ENCODE measurements at regions not wholly inside any gene's neighbourhood (a gene's known extent, or its start where the extent isn't known, plus 50 kb on each side); places are given as distances from the start of the nearest gene placed in this dataset.

- H3K4me1 ChIP-seq = no peaks in the 10 kb centered on the region
- no peak overlapping the region for H3K4me3 ChIP-seq
- H3K27me3 ChIP-seq = no peaks in the 10 kb centered on the region
- H3K36me3 ChIP-seq = no peaks in the 10 kb centered on the region
- H3K27ac ChIP-seq = no peak overlapping the region
- TF ChIP-seq, protein P1, sequence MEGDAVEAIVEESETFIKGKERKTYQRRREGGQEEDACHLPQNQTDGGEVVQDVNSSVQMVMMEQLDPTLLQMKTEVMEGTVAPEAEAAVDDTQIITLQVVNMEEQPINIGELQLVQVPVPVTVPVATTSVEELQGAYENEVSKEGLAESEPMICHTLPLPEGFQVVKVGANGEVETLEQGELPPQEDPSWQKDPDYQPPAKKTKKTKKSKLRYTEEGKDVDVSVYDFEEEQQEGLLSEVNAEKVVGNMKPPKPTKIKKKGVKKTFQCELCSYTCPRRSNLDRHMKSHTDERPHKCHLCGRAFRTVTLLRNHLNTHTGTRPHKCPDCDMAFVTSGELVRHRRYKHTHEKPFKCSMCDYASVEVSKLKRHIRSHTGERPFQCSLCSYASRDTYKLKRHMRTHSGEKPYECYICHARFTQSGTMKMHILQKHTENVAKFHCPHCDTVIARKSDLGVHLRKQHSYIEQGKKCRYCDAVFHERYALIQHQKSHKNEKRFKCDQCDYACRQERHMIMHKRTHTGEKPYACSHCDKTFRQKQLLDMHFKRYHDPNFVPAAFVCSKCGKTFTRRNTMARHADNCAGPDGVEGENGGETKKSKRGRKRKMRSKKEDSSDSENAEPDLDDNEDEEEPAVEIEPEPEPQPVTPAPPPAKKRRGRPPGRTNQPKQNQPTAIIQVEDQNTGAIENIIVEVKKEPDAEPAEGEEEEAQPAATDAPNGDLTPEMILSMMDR (IDR thresholded peaks at IDR 0.05) = no peak
- H3K9me3 ChIP-seq = no peaks in the 10 kb centered on the region
- no peak for DNase-seq (ENCODE audit: low spot score)
Measured at GRCh38 chr9:106062250-106062649, 367.9 kb downstream of the TMEM38B start.

- H3K36me3 ChIP-seq = no peaks in the 10 kb centered on the region
- TF ChIP-seq, protein P1 (IDR thresholded peaks at IDR 0.05) = no peak
- no peak overlapping the region for H3K4me3 ChIP-seq
- H3K9me3 ChIP-seq = no peaks in the 10 kb centered on the region
- DNase-seq (ENCODE audit: low spot score) = no peak
- no peaks in the 10 kb centered on the region for H3K27me3 ChIP-seq
- H3K27ac ChIP-seq = no peak overlapping the region
- H3K4me1 ChIP-seq = no peaks in the 10 kb centered on the region
Measured at GRCh38 chr9:106065136-106065535, 370.8 kb downstream of the TMEM38B start.

DNA sequence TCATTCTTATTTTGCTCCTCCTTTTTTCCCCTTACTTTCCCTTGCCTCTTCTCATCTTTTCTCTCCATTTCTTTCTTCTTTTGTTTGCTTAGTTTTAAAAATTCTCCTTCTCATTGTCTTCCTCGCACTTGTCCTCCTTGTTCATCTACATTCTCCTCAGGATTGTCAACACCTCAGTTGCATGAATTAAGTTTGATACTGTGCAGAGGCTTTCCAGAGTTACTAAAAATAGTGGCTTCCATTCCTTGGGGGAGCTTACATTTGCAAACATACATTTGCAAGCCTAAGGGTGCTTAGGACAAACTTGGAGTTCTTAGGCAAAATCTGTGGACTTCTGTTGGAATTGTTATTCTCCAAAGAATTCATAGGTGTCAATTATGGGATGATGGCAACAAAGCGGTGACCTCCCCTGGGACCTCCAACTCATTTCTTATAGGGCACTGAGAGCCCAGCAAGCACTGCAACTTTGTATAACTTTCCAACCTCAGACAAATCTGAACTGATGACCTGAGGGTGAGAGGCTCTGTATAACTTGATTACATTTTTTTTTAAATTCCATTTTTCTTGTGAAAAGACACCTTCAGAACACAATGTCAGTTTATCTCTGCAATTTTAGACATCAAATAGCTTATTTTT is 371.4 kb downstream of the TMEM38B start:
- Histone ChIP-seq H3K9me3 (no peaks in the 10 kb centered on the region), H3K4me3 (no peak overlapping the region), H3K4me1 (no peaks in the 10 kb centered on the region), H3K27me3 (no peaks in the 10 kb centered on the region), H3K27ac (no peak overlapping the region), H3K36me3 (no peaks in the 10 kb centered on the region)
- TF ChIP-seq, protein P1 (IDR thresholded peaks at IDR 0.05) = no peak
- DNase-seq (ENCODE audit: low spot score) = no peak

- TF ChIP-seq, protein P1 (IDR thresholded peaks at IDR 0.05) = no peak
- no peaks in the 10 kb centered on the region for H3K4me1 ChIP-seq
Measured at GRCh38 chr9:106066940-106067524, 372.7 kb downstream of the TMEM38B start.

DNA sequence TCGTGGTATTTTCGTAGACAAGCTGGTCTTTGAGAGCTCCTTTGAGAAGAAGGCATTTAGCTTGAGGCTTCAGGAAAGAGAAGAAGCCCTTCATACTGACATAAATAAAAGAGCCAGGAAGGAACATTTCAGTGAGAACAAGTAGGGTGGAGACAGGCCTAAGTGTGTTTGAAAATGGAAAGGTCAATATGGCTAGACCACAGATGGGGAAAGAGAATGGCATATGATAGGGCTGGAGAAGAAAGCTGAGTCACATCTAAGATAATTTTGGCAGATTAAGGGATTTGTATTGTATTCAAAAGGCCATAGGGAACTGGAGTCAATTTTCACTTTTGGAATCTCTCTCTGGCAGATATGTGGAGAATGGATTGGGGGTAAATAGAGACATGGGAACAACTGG is 374.9 kb downstream of the TMEM38B start:
- Histone ChIP-seq H3K9me3 (no peaks in the 10 kb centered on the region), H3K27ac (no peak overlapping the region), H3K36me3 (no peaks in the 10 kb centered on the region), H3K27me3 (no peaks in the 10 kb centered on the region), H3K4me1 (no peaks in the 10 kb centered on the region), H3K4me3 (no peak overlapping the region)
- TF ChIP-seq, protein P1 (IDR thresholded peaks at IDR 0.05) = no peak
- DNase-seq (ENCODE audit: low spot score) = no peak

More at GRCh38 chr9:106066940-106067524, 372.7 kb downstream of the TMEM38B start:
- Histone ChIP-seq H3K27ac (no peak overlapping the region), H3K27me3 (no peaks in the 10 kb centered on the region), H3K9me3 (no peaks in the 10 kb centered on the region), H3K4me3 (no peak overlapping the region), H3K36me3 (no peaks in the 10 kb centered on the region)
- no peak for DNase-seq (ENCODE audit: low spot score)

GRCh38 chr9:106072421-106072820 is 378.1 kb downstream of the TMEM38B start:
- TF ChIP-seq, protein P1 (IDR thresholded peaks at IDR 0.05) = no peak
- no peaks in the 10 kb centered on the region for H3K27me3 ChIP-seq
- no peaks in the 10 kb centered on the region for H3K36me3 ChIP-seq
- no peak overlapping the region for H3K27ac ChIP-seq
- no peaks in the 10 kb centered on the region for H3K4me1 ChIP-seq
- H3K4me3 ChIP-seq = no peak overlapping the region
- no peaks in the 10 kb centered on the region for H3K9me3 ChIP-seq
- no peak for DNase-seq (ENCODE audit: low spot score)

All from right atrium auricular region (tissue), 2 donors.